SK-N-SH (cell line): ENCODE measurements at regions not wholly inside any gene's neighbourhood (a gene's known extent, or its start where the extent isn't known, plus 50 kb on each side); places are given as distances from the start of the nearest gene placed in this dataset.
A peak's percentile ranks its signal among the peaks of the same experiment; 100 is the strongest.

Experiments used
- CTCF ChIA-PET: fragments of 300-600, 350-600 bp; formaldehyde crosslinking; extraction: SDS; loops from one replicate; lab custom pipeline; 2021; lab: Yijun Ruan, JAX
- POLR2A ChIA-PET: fragments of 350-600 bp; sonication (Branson Sonifier 250); formaldehyde crosslinking; extraction: SDS; loops from one replicate; lab custom pipeline; 2020; ENCODE audit warnings: antibody characterized with exemption, inconsistent platforms; lab: Yijun Ruan, JAX
- DNase-seq: peaks from one replicate; pipeline ENCODE4 v3.0.0; 2012
- H2AFZ ChIP-seq: fragments of 200-600 bp; sonication (generic); 2 replicates; pipeline ENCODE4 v1.8.1; 2016; ENCODE audit warnings: antibody characterized with exemption, mild to moderate bottlenecking, low read depth
- H3F3A ChIP-seq: fragments of 200-600 bp; sonication (generic); replicated peaks from 2 replicates; pipeline ENCODE3; 2016; ENCODE audit warnings: antibody characterized with exemption, mild to moderate bottlenecking; ENCODE audit not compliant: insufficient read depth
- H3K27ac ChIP-seq, 2 experiments: fragments of 200-500 bp in 1 of 2; fragments of 200-600 bp in 1 of 2; sonication (Bioruptor generic) in 1 of 2; sonication (generic), shearing (Covaris generic) in 1 of 2; 2 replicates each; pipeline versions ENCODE4 v1.5.1 to v1.6.1; 2014 to 2016; ENCODE audit warnings: low read depth in 2 of 2, inconsistent platforms in 1 of 2, low read length in 1 of 2, mild to moderate bottlenecking in 1 of 2, mixed read lengths in 1 of 2
- H3K27me3 ChIP-seq: fragments of 200-600 bp; sonication (generic), shearing (Covaris generic); 2 replicates; pipeline ENCODE4 v1.6.1; 2016; ENCODE audit warnings: mixed run types; ENCODE audit not compliant: insufficient read depth
- H3K36me3 ChIP-seq, 2 experiments: fragments of 200-500 bp in 1 of 2; fragments of 200-600 bp in 1 of 2; sonication (Bioruptor generic) in 1 of 2; sonication (generic) in 1 of 2; replicated peaks in 1 of 2; 2 replicates each; pipeline versions ENCODE3 to v1.5.1; 2014 to 2016; ENCODE audit warnings: low read length in 1 of 2, mild to moderate bottlenecking in 1 of 2; ENCODE audit not compliant: insufficient read depth in 2 of 2, control insufficient read depth in 1 of 2
- H3K4me1 ChIP-seq, 2 experiments: fragments of 200-500 bp in 1 of 2; fragments of 200-600 bp in 1 of 2; sonication (Bioruptor generic) in 1 of 2; sonication (generic), shearing (Covaris generic) in 1 of 2; 2 replicates each; pipeline versions ENCODE4 v1.5.1 to v1.6.1; 2014 to 2016; ENCODE audit warnings: low read depth in 1 of 2, low read length in 1 of 2, mixed run types in 1 of 2; ENCODE audit not compliant: insufficient read depth in 2 of 2, control insufficient read depth in 1 of 2
- H3K4me2 ChIP-seq: fragments of 200-600 bp; sonication (generic), shearing (Covaris generic); 2 replicates; pipeline ENCODE4 v1.6.1; 2017; ENCODE audit warnings: mixed run types
- H3K4me3 ChIP-seq, 2 experiments: fragments of 200-500 bp in 1 of 2; fragments of 200-600 bp in 1 of 2; sonication (Bioruptor generic) in 1 of 2; sonication (generic), shearing (Covaris generic) in 1 of 2; 2 replicates each; pipeline versions ENCODE4 v1.5.1 to v1.8.1; 2014 to 2016; ENCODE audit warnings: low read depth in 2 of 2, inconsistent platforms in 1 of 2, low read length in 1 of 2, mild to moderate bottlenecking in 1 of 2, mixed read lengths in 1 of 2, moderate library complexity in 1 of 2
- H3K79me2 ChIP-seq: fragments of 200-600 bp; sonication (generic); 2 replicates; pipeline ENCODE4 v1.8.1; 2017; ENCODE audit warnings: mild to moderate bottlenecking; ENCODE audit not compliant: insufficient read depth
- H3K9ac ChIP-seq: fragments of 200-600 bp; sonication (generic); 2 replicates; pipeline ENCODE4 v1.6.1; 2017; ENCODE audit warnings: mixed run types
- H3K9me2 ChIP-seq: fragments of 200-600 bp; sonication (generic); 2 replicates; pipeline ENCODE4 v1.6.1; 2017; ENCODE audit warnings: mixed run types
- H3K9me3 ChIP-seq: fragments of 200-600 bp; sonication (generic); 2 replicates; pipeline ENCODE4 v1.6.1; 2017; ENCODE audit warnings: mixed run types, mild to moderate bottlenecking, moderate library complexity
- H4K20me1 ChIP-seq: fragments of 200-600 bp; sonication (generic); 2 replicates; pipeline ENCODE4 v1.6.1; 2017; ENCODE audit warnings: mild to moderate bottlenecking, mixed run types; ENCODE audit not compliant: insufficient read depth
- CHD2 ChIP-seq: fragments of 150-350 bp; IDR thresholded peaks from 2 replicates; pipeline ENCODE4 v1.6.1; 2018; ENCODE audit warnings: low read length; ENCODE audit not compliant: partially characterized antibody
- ELF1 ChIP-seq: IDR thresholded peaks from 2 replicates; pipeline ENCODE4 v1.4.0; 2012
- EZH2phosphoT487 ChIP-seq: fragments of 200-600 bp; sonication (generic); IDR thresholded peaks from 2 replicates; pipeline ENCODE4 v1.6.1; 2017; ENCODE audit warnings: low read depth, mixed run types, mild to moderate bottlenecking, antibody characterized with exemption, moderate library complexity, borderline replicate concordance
- FOSL2 ChIP-seq: IDR thresholded peaks from 2 replicates; pipeline ENCODE4 v1.4.0; 2012; ENCODE audit warnings: low read depth, mild to moderate bottlenecking, moderate library complexity, borderline replicate concordance
- GABPA ChIP-seq: IDR thresholded peaks from 2 replicates; pipeline ENCODE4 v1.4.0; 2012; ENCODE audit warnings: low read depth, mild to moderate bottlenecking
- MXI1 ChIP-seq: IDR thresholded peaks from 2 replicates; pipeline ENCODE4 v1.6.1; 2012; ENCODE audit warnings: mild to moderate bottlenecking, low read depth, low read length, improper control_type of control experiment
- NRF1 ChIP-seq: IDR thresholded peaks from 2 replicates; pipeline ENCODE4 v1.6.1; 2012; ENCODE audit warnings: low read depth, mild to moderate bottlenecking, low read length
- RXRA ChIP-seq: IDR thresholded peaks from 2 replicates; pipeline ENCODE4 v1.4.0; 2012; ENCODE audit warnings: low read depth, mild to moderate bottlenecking, borderline replicate concordance
- TAF1 ChIP-seq: IDR thresholded peaks from 2 replicates; pipeline ENCODE4 v1.6.1; 2012; ENCODE audit warnings: low read depth, mild to moderate bottlenecking, low read length, moderate library complexity, borderline replicate concordance
- TEAD4 ChIP-seq: IDR thresholded peaks from 2 replicates; pipeline ENCODE4 v1.4.0; 2012; ENCODE audit warnings: mild to moderate bottlenecking, borderline replicate concordance; ENCODE audit not compliant: insufficient read depth
- WGBS: methylation state at CpG from one replicate; pipeline ENCODE4 v1.1.6; 2017; ENCODE audit warnings: low lambda C conversion rate; 5-methylcytosine and 5-hydroxymethylcytosine counted together
- TF ChIP-seq, protein P1 (sequence below): fragments of 200-600 bp; sonication (generic); IDR thresholded peaks from 2 replicates; pipeline ENCODE4 v1.6.1; 2017; ENCODE audit warnings: antibody characterized with exemption, mild to moderate bottlenecking, moderate library complexity
- TF ChIP-seq, protein P2 (sequence below): IDR thresholded peaks from 2 replicates; pipeline ENCODE4 v1.4.0; 2012; ENCODE audit warnings: low read depth, borderline replicate concordance
- TF ChIP-seq, protein P3 (sequence below): fragments of 150-350 bp; IDR thresholded peaks from 2 replicates; pipeline ENCODE4 v1.6.1; 2017; ENCODE audit warnings: antibody characterized with exemption, low read length, low read depth, borderline replicate concordance
- TF ChIP-seq, protein P4 (sequence below): IDR thresholded peaks from 2 replicates; pipeline ENCODE4 v1.6.1; 2012; ENCODE audit warnings: mild to moderate bottlenecking, low read depth, low read length, moderate library complexity
- TF ChIP-seq, protein P5 (sequence below): IDR thresholded peaks from 2 replicates; pipeline ENCODE4 v1.4.0; 2012; ENCODE audit warnings: low read depth
- TF ChIP-seq, protein P6 (sequence below): fragments of 150-350 bp; IDR thresholded peaks from 2 replicates; pipeline ENCODE4 v1.6.1; 2016; ENCODE audit warnings: mild to moderate bottlenecking, low read depth, low read length

DNA sequence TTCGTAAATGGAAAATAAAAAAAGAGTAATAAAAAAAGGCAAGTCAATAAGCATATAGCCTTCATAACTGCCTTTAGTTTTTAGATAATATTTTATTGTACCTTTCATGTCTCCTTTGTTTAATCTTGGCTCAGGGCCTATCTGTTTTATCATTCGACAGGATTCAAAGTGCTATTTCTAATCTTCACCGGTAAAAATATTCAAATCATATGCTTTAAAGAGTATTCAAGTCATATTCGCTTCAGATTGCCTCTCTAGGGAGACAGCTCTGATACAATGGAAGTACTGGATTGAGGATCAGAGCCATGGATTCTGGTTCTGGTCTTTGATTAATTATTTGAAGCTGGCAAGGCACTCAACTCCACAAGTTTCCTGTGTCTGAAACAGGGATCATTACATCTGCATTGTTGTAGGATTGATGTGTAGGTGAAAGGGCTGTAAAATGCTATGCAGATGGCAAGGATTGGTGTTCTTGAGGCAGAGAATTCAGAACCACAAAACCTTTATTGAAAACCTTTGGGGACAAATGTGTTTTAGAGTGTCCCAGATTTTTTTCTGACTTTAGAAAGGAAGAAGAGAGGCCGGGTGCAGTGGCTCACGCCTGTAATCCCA is 84.3 kb upstream of the RAPH1 start:
- no peaks in the 10 kb centered on the region for H3K9me2 ChIP-seq
- TF ChIP-seq MXI1, result no peak
- no peak for TF ChIP-seq TAF1
- TF ChIP-seq, protein P1, sequence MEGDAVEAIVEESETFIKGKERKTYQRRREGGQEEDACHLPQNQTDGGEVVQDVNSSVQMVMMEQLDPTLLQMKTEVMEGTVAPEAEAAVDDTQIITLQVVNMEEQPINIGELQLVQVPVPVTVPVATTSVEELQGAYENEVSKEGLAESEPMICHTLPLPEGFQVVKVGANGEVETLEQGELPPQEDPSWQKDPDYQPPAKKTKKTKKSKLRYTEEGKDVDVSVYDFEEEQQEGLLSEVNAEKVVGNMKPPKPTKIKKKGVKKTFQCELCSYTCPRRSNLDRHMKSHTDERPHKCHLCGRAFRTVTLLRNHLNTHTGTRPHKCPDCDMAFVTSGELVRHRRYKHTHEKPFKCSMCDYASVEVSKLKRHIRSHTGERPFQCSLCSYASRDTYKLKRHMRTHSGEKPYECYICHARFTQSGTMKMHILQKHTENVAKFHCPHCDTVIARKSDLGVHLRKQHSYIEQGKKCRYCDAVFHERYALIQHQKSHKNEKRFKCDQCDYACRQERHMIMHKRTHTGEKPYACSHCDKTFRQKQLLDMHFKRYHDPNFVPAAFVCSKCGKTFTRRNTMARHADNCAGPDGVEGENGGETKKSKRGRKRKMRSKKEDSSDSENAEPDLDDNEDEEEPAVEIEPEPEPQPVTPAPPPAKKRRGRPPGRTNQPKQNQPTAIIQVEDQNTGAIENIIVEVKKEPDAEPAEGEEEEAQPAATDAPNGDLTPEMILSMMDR, result no peak
- no peak for TF ChIP-seq TEAD4
- no peak for TF ChIP-seq RXRA
- TF ChIP-seq, protein P2, sequence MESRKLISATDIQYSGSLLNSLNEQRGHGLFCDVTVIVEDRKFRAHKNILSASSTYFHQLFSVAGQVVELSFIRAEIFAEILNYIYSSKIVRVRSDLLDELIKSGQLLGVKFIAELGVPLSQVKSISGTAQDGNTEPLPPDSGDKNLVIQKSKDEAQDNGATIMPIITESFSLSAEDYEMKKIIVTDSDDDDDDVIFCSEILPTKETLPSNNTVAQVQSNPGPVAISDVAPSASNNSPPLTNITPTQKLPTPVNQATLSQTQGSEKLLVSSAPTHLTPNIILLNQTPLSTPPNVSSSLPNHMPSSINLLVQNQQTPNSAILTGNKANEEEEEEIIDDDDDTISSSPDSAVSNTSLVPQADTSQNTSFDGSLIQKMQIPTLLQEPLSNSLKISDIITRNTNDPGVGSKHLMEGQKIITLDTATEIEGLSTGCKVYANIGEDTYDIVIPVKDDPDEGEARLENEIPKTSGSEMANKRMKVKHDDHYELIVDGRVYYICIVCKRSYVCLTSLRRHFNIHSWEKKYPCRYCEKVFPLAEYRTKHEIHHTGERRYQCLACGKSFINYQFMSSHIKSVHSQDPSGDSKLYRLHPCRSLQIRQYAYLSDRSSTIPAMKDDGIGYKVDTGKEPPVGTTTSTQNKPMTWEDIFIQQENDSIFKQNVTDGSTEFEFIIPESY, result no peak
- no peaks in the 10 kb centered on the region for H3K9me3 ChIP-seq
- no peak overlapping the region for H3K27ac ChIP-seq
- no peak overlapping the region for H3K9ac ChIP-seq
- no peak for DNase-seq
- no peaks in the 10 kb centered on the region for H3K27me3 ChIP-seq
- H3K4me3 ChIP-seq, result no peak overlapping the region
- no peaks in the 10 kb centered on the region for H3K36me3 ChIP-seq
- 0 out of 4 replicates have a peak, but pooled peaks cover 0 to 10% of the 10 kb centered on the region in 2 experiments for H3K4me1 ChIP-seq
- H3F3A ChIP-seq, result peaks cover 7% of the 10 kb centered on the region
- no peak overlapping the region for H3K4me2 ChIP-seq
- CTCF ChIA-PET, result interaction anchor here (1.3 kb wide), 1 partner anchor 8 kb away, joined by 3 read pairs; no protein-coding TSS in a partner anchor
- WGBS, result 77% methylated on average over 6 of the region's 6 CpGs
- H3K79me2 ChIP-seq, result no peaks in the 10 kb centered on the region
- no peak overlapping the region; the same call in 1 of the 2 replicates for H2AFZ ChIP-seq
- POLR2A ChIA-PET, result no interaction called here
- H4K20me1 ChIP-seq, result no peaks in the 10 kb centered on the region

DNA sequence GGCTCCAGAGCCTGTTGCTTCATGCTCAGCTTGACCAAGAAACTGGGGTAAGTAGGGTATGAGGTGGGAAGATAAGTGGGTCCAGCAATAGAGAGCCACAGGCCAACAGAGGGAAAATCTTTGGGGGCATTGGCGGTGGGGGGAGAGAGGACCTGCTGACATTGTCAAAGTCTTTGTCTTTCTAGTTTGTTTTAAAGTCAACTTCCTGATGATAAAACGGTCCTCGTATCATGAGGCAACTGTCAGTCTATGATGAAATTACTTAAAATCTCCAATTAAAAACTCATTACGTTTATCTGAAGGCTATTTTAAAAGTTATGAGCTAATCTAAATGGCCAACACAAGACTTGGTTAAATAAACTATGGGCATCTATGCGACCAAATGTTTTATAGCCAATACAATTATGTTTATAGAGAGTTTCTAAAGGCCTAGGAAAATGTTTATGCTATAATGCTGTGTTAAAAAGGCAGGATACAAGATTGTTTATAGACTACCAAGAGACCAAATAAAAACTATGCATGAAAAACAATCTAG is 84.4 kb upstream of the CD28 start:
- Histone ChIP-seq H3K27me3 (no peaks in the 10 kb centered on the region), H3K9me2 (no peaks in the 10 kb centered on the region), H3K27ac (peak overlapping the region in 1 of 2 experiments; percentile 75; a peak in 1 of 4 replicates), H3K36me3 (no peaks in the 10 kb centered on the region), H4K20me1 (no peaks in the 10 kb centered on the region), H3K4me3 (no peak overlapping the region), H3K9me3 (no peaks in the 10 kb centered on the region), H3K4me2 (no peak overlapping the region), H3K4me1 (0 out of 4 replicates have a peak, but pooled peaks cover 0 to 10% of the 10 kb centered on the region in 2 experiments), H2AFZ (no peak overlapping the region), H3F3A (peaks cover 7% of the 10 kb centered on the region), H3K9ac (no peak overlapping the region), H3K79me2 (no peaks in the 10 kb centered on the region)
- DNase-seq, result no peak
- ChIA-PET POLR2A (no interaction called here), CTCF (no interaction called here)
- 93% methylated on average over 5 of the region's 5 CpGs for WGBS
- TF ChIP-seq NRF1, result no peak
- TF ChIP-seq CHD2, result no peak
- TF ChIP-seq, protein P3, sequence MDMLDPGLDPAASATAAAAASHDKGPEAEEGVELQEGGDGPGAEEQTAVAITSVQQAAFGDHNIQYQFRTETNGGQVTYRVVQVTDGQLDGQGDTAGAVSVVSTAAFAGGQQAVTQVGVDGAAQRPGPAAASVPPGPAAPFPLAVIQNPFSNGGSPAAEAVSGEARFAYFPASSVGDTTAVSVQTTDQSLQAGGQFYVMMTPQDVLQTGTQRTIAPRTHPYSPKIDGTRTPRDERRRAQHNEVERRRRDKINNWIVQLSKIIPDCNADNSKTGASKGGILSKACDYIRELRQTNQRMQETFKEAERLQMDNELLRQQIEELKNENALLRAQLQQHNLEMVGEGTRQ, result no peak
- no peak for TF ChIP-seq GABPA
- TF ChIP-seq ELF1, result no peak
- TF ChIP-seq, protein P4, sequence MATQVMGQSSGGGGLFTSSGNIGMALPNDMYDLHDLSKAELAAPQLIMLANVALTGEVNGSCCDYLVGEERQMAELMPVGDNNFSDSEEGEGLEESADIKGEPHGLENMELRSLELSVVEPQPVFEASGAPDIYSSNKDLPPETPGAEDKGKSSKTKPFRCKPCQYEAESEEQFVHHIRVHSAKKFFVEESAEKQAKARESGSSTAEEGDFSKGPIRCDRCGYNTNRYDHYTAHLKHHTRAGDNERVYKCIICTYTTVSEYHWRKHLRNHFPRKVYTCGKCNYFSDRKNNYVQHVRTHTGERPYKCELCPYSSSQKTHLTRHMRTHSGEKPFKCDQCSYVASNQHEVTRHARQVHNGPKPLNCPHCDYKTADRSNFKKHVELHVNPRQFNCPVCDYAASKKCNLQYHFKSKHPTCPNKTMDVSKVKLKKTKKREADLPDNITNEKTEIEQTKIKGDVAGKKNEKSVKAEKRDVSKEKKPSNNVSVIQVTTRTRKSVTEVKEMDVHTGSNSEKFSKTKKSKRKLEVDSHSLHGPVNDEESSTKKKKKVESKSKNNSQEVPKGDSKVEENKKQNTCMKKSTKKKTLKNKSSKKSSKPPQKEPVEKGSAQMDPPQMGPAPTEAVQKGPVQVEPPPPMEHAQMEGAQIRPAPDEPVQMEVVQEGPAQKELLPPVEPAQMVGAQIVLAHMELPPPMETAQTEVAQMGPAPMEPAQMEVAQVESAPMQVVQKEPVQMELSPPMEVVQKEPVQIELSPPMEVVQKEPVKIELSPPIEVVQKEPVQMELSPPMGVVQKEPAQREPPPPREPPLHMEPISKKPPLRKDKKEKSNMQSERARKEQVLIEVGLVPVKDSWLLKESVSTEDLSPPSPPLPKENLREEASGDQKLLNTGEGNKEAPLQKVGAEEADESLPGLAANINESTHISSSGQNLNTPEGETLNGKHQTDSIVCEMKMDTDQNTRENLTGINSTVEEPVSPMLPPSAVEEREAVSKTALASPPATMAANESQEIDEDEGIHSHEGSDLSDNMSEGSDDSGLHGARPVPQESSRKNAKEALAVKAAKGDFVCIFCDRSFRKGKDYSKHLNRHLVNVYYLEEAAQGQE, result no peak
- TF ChIP-seq EZH2phosphoT487, result no peak
- no peak for TF ChIP-seq FOSL2
- TF ChIP-seq, protein P5, sequence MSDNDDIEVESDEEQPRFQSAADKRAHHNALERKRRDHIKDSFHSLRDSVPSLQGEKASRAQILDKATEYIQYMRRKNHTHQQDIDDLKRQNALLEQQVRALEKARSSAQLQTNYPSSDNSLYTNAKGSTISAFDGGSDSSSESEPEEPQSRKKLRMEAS, result no peak
- TF ChIP-seq, protein P6, sequence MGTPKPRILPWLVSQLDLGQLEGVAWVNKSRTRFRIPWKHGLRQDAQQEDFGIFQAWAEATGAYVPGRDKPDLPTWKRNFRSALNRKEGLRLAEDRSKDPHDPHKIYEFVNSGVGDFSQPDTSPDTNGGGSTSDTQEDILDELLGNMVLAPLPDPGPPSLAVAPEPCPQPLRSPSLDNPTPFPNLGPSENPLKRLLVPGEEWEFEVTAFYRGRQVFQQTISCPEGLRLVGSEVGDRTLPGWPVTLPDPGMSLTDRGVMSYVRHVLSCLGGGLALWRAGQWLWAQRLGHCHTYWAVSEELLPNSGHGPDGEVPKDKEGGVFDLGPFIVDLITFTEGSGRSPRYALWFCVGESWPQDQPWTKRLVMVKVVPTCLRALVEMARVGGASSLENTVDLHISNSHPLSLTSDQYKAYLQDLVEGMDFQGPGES, result no peak
